Inferior parietal cortex (tissue), 1 donor: ENCODE measurements at regions not wholly inside any gene's neighbourhood (a gene's known extent, or its start where the extent isn't known, plus 50 kb on each side); places are given as distances from the start of the nearest gene placed in this dataset.

Source experiments
- DNase-seq: peaks from one replicate; pipeline ENCODE4 v3.0.0-alpha.2; 2016; ENCODE audit errors: extremely low spot score

- DNase-seq = no peak
These were observed 227.2 kb upstream of the KLF14 start for GRCh38 chr7:130961128-130961601.

GRCh38 chr7:130962109-130962508, 228.1 kb upstream of the KLF14 start:
- no peak for DNase-seq

GRCh38 chr7:130963339-130963738, 229.3 kb upstream of the KLF14 start:
- no peak for DNase-seq

GRCh38 chr7:130965515-130965914, 231.5 kb upstream of the KLF14 start:
- DNase-seq = no peak

- no peak for DNase-seq
These were observed 232.4 kb upstream of the KLF14 start for GRCh38 chr7:130966246-130967009.

- no peak for DNase-seq
These were observed 236.2 kb upstream of the KLF14 start for GRCh38 chr7:130970196-130970595.

- no peak for DNase-seq
These were observed 236.7 kb upstream of the KLF14 start for GRCh38 chr7:130970696-130971095.

- DNase-seq = no peak
These were observed 237.3 kb upstream of the KLF14 start for GRCh38 chr7:130971297-130971696.

GRCh38 chr7:130972201-130972600, 238.2 kb upstream of the KLF14 start:
- no peak for DNase-seq

- DNase-seq = no peak
These were observed 239.6 kb upstream of the KLF14 start for GRCh38 chr7:130973637-130974036.

- DNase-seq = no peak
These were observed 240.2 kb upstream of the KLF14 start for GRCh38 chr7:130974169-130974568.

- DNase-seq = no peak
These were observed 240.8 kb upstream of the KLF14 start for GRCh38 chr7:130974794-130975193.

GRCh38 chr7:130975731-130976130, 241.7 kb upstream of the KLF14 start:
- no peak for DNase-seq

- peak; percentile 47 for DNase-seq
These were observed 248.2 kb upstream of the KLF14 start for GRCh38 chr7:130982160-130982638.

- DNase-seq = no peak
These were observed 248.6 kb upstream of the KLF14 start for GRCh38 chr7:130982651-130983050.

GRCh38 chr7:130985361-130985760, 251.4 kb upstream of the KLF14 start:
- DNase-seq = no peak

- no peak for DNase-seq
These were observed 252.3 kb upstream of the KLF14 start for GRCh38 chr7:130986261-130986690.

- no peak for DNase-seq
These were observed 253.1 kb upstream of the KLF14 start for GRCh38 chr7:130987092-130987491.

GRCh38 chr7:130988443-130988842, 254.4 kb upstream of the KLF14 start:
- DNase-seq = no peak

- DNase-seq = no peak
These were observed 255.2 kb upstream of the KLF14 start for GRCh38 chr7:130989101-130989795.

GRCh38 chr7:130990178-130990832, 256.3 kb upstream of the KLF14 start:
- no peak for DNase-seq

GRCh38 chr7:130993671-130994365, 259.8 kb upstream of the KLF14 start:
- DNase-seq = no peak
